T-cell (primary cell): ENCODE measurements at regions not wholly inside any gene's neighbourhood (a gene's known extent, or its start where the extent isn't known, plus 50 kb on each side); places are given as distances from the start of the nearest gene placed in this dataset.
"Not testable (repeated sequence)": the region's sequence is repeated elsewhere in the genome, so short reads cannot be mapped to it uniquely, and the experiment has no call there.

Experiments used
- ATAC-seq, 4 experiments: fragments of 200-7000 bp in 3 of 4; fragments of 150-1000 bp in 1 of 4; cut with Tn5 transposase; replicated peaks in 1 of 4; 1 replicate in 3 of 4; 2 replicates in 1 of 4; pipeline ENCODE4 v1.10.0; 2021; ENCODE audit warnings: moderate library complexity in 3 of 4, mild to moderate bottlenecking in 2 of 4, moderate number of reproducible peaks in 1 of 4
- CTCF ChIA-PET, 2 donors: fragments of 300-600 bp; sonication (Branson Sonifier 250); formaldehyde crosslinking; loops; one replicate each; lab custom pipeline; 2022; ENCODE audit warnings: antibody characterized with exemption in 2 of 2; lab: Charles Lee
- POLR2A ChIA-PET, 2 donors: fragments of 300-600 bp; sonication (Branson Sonifier 250); formaldehyde crosslinking; loops; one replicate each; lab custom pipeline; 2022; ENCODE audit warnings: antibody characterized with exemption in 2 of 2; lab: Charles Lee
- DNase-seq, 35 experiments: peaks; one replicate each; pipeline versions ENCODE4 v3.0.0 to v3.0.0-alpha.2; 2013 to 2023
- H3K27ac ChIP-seq: one replicate; pipeline ENCODE4 v1.5.1; 2013; ENCODE audit warnings: low read length
- H3K27me3 ChIP-seq, 2 experiments: replicated peaks in 1 of 2; 1 replicate in 1 of 2; 2 replicates in 1 of 2; pipeline versions ENCODE4 v1.6.1 to v1.7.0; 2013; ENCODE audit warnings: low read length in 1 of 2, mixed read lengths in 1 of 2; ENCODE audit not compliant: control insufficient read depth in 2 of 2, insufficient read depth in 2 of 2; ENCODE audit errors: extremely low read depth in 1 of 2
- H3K36me3 ChIP-seq, 2 donors: 1 replicate in 1 of 2; 2 replicates in 1 of 2; pipeline versions ENCODE4 v1.6.1 to v1.7.0; 2013; ENCODE audit warnings: low read length in 1 of 2; ENCODE audit not compliant: control insufficient read depth in 2 of 2, insufficient read depth in 1 of 2; ENCODE audit errors: extremely low read depth in 1 of 2
- H3K4me1 ChIP-seq, 2 experiments: 1 replicate in 1 of 2; 2 replicates in 1 of 2; pipeline versions ENCODE4 v1.6.1 to v1.7.0; 2013; ENCODE audit warnings: low read length in 2 of 2, mixed read lengths in 1 of 2; ENCODE audit not compliant: insufficient read depth in 2 of 2, control insufficient read depth in 1 of 2; ENCODE audit errors: extremely low read depth in 1 of 2
- H3K4me3 ChIP-seq, 2 donors: 1 replicate in 1 of 2; 2 replicates in 1 of 2; pipeline versions ENCODE4 v1.5.1 to v1.7.0; 2013; ENCODE audit warnings: mild to moderate bottlenecking in 2 of 2, low read length in 1 of 2, moderate library complexity in 1 of 2; ENCODE audit not compliant: control insufficient read depth in 1 of 2; ENCODE audit errors: extremely low read depth in 1 of 2
- H3K9me3 ChIP-seq: 2 replicates; pipeline ENCODE4 v1.7.0; 2013
- H3K27ac Mint-ChIP-seq, 2 donors: one replicate each; pipeline ENCODE4 v1.8.0; 2020 to 2021; ENCODE audit warnings: mild to moderate bottlenecking in 2 of 2, mixed read lengths in 2 of 2
- H3K27me3 Mint-ChIP-seq, 2 donors: one replicate each; pipeline ENCODE4 v1.8.0; 2021 to 2022; ENCODE audit warnings: mixed read lengths in 2 of 2
- H3K36me3 Mint-ChIP-seq: one replicate; pipeline ENCODE4 v1.8.0; 2021; ENCODE audit warnings: mixed read lengths
- H3K4me1 Mint-ChIP-seq, 3 donors: one replicate each; pipeline ENCODE4 v1.8.0; 2020 to 2022; ENCODE audit warnings: mixed read lengths in 3 of 3, mild to moderate bottlenecking in 1 of 3
- H3K4me3 Mint-ChIP-seq, 3 donors: one replicate each; pipeline ENCODE4 v1.8.0; 2020 to 2022; ENCODE audit warnings: mild to moderate bottlenecking in 3 of 3, mixed read lengths in 3 of 3, moderate library complexity in 3 of 3
- H3K9me3 Mint-ChIP-seq, 3 donors: one replicate each; pipeline ENCODE4 v1.8.0; 2020 to 2022; ENCODE audit warnings: mixed read lengths in 3 of 3
- WGBS: methylation state at CpG from one replicate; pipeline ENCODE4 v1.1.5; 2013; ENCODE audit warnings: missing lambda C conversion rate; ENCODE audit not compliant: insufficient coverage; 5-methylcytosine and 5-hydroxymethylcytosine counted together

- H3K9me3 ChIP-seq, result no peaks in the 10 kb centered on the region
- no peaks in the 10 kb centered on the region for H3K4me1 ChIP-seq
- H3K9me3 Mint-ChIP-seq, result peaks cover 5 to 11% (median 7%) of the 10 kb centered on the region in 3 donors
- H3K27me3 Mint-ChIP-seq, result peaks cover 4 to 6% of the 10 kb centered on the region in 2 donors
- H3K36me3 ChIP-seq, result no peaks in the 10 kb centered on the region
- ChIA-PET POLR2A (no interaction called here), CTCF (no interaction called here)
- WGBS, result 93% methylated on average over 28 of the region's 30 CpGs
- no peak overlapping the region for H3K4me3 ChIP-seq
- no peak overlapping the region for H3K27ac Mint-ChIP-seq
- H3K27ac ChIP-seq, result no peak overlapping the region
- H3K36me3 Mint-ChIP-seq, result no peaks in the 10 kb centered on the region
- peaks cover 0 to 6% of the 10 kb centered on the region in 2 experiments for H3K27me3 ChIP-seq
- peaks cover 0 to 2% (median 0%) of the 10 kb centered on the region in 3 donors for H3K4me1 Mint-ChIP-seq
- H3K4me3 Mint-ChIP-seq, result no peak overlapping the region
- DNase-seq (no peak), ATAC-seq (no peak)
These were observed 133.2 kb downstream of the IGLL1 start for GRCh38 chr22:23446796-23447350.

GRCh38 chr22:23446194-23446593 is 133.9 kb downstream of the IGLL1 start:
- H3K4me1 ChIP-seq, H3K27ac ChIP-seq, H3K27ac Mint-ChIP-seq, POLR2A ChIA-PET, H3K27me3 ChIP-seq, DNase-seq, H3K9me3 ChIP-seq, H3K36me3 ChIP-seq, H3K4me1 Mint-ChIP-seq, H3K4me3 Mint-ChIP-seq, ATAC-seq, H3K4me3 ChIP-seq, H3K27me3 Mint-ChIP-seq, CTCF ChIA-PET, H3K36me3 Mint-ChIP-seq: not testable (repeated sequence)
- peaks cover 5 to 11% (median 7%) of the 10 kb centered on the region in 3 donors for H3K9me3 Mint-ChIP-seq

GRCh38 chr22:23443905-23444304 is 136.2 kb downstream of the IGLL1 start:
- ATAC-seq, H3K27me3 ChIP-seq, H3K4me1 ChIP-seq, H3K4me3 Mint-ChIP-seq, H3K9me3 ChIP-seq, CTCF ChIA-PET, H3K27me3 Mint-ChIP-seq, DNase-seq, H3K4me1 Mint-ChIP-seq, POLR2A ChIA-PET, H3K27ac Mint-ChIP-seq, H3K36me3 ChIP-seq, H3K4me3 ChIP-seq, H3K27ac ChIP-seq, H3K36me3 Mint-ChIP-seq: not testable (repeated sequence)
- H3K9me3 Mint-ChIP-seq, result peaks cover 5 to 11% (median 7%) of the 10 kb centered on the region in 3 donors
- WGBS, result no CpG with 5 or more reads among the region's 2 CpGs

- H3K27me3 ChIP-seq, result peaks cover 0 to 12% of the 10 kb centered on the region in 2 experiments
- WGBS, result no CpG with 5 or more reads among the region's 3 CpGs
- POLR2A ChIA-PET, DNase-seq, H3K36me3 Mint-ChIP-seq, H3K9me3 Mint-ChIP-seq, H3K4me1 ChIP-seq, H3K27ac ChIP-seq, H3K4me3 ChIP-seq, H3K4me3 Mint-ChIP-seq, H3K9me3 ChIP-seq, H3K4me1 Mint-ChIP-seq, ATAC-seq, H3K27ac Mint-ChIP-seq, H3K36me3 ChIP-seq, CTCF ChIA-PET: not testable (repeated sequence)
- peaks cover 4 to 17% of the 10 kb centered on the region in 2 donors for H3K27me3 Mint-ChIP-seq
These were observed 140.5 kb downstream of the IGLL1 start for GRCh38 chr22:23439581-23439980.

- Mint-ChIP-seq H3K9me3 (no peaks in the 10 kb centered on the region), H3K4me1 (peaks cover 3 to 5% (median 3%) of the 10 kb centered on the region in 3 donors), H3K27me3 (peaks cover 4 to 17% of the 10 kb centered on the region in 2 donors), H3K27ac (no peak overlapping the region), H3K36me3 (no peaks in the 10 kb centered on the region), H3K4me3 (no peak overlapping the region)
- Histone ChIP-seq H3K27me3 (peaks cover 0 to 12% of the 10 kb centered on the region in 2 experiments), H3K27ac (no peak overlapping the region), H3K36me3 (no peaks in the 10 kb centered on the region), H3K9me3 (no peaks in the 10 kb centered on the region), H3K4me3 (no peak overlapping the region), H3K4me1 (peaks cover 0 to 3% of the 10 kb centered on the region in 2 experiments)
- WGBS, result 84% methylated on average over 8 of the region's 13 CpGs
- POLR2A ChIA-PET, result no interaction called here
- ATAC-seq, result no peak
- DNase-seq, result no peak
- CTCF ChIA-PET, result no interaction called here
These were observed 141.9 kb downstream of the IGLL1 start for GRCh38 chr22:23438216-23438615.

GRCh38 chr22:23437779-23438178 is 142.3 kb downstream of the IGLL1 start:
- Mint-ChIP-seq H3K27me3 (peaks cover 4 to 17% of the 10 kb centered on the region in 2 donors), H3K4me1 (peaks cover 7 to 8% (median 7%) of the 10 kb centered on the region in 3 donors), H3K36me3 (no peaks in the 10 kb centered on the region), H3K9me3 (no peaks in the 10 kb centered on the region), H3K27ac (no peak overlapping the region), H3K4me3 (no peak overlapping the region)
- ChIA-PET POLR2A (no interaction called here), CTCF (no interaction called here)
- Histone ChIP-seq H3K27me3 (peaks cover 0 to 13% of the 10 kb centered on the region in 2 experiments), H3K4me1 (peaks cover 0 to 8% of the 10 kb centered on the region in 2 experiments), H3K9me3 (no peaks in the 10 kb centered on the region), H3K27ac (no peak overlapping the region), H3K36me3 (no peaks in the 10 kb centered on the region), H3K4me3 (no peak overlapping the region)
- ATAC-seq (no peak), DNase-seq (no peak)
- WGBS, result 63% methylated on average over 11 of the region's 16 CpGs

- 100% methylated on average over 1 of the region's 7 CpGs for WGBS
- CTCF ChIA-PET, result not testable (repeated sequence)
These were observed 143.0 kb downstream of the IGLL1 start for GRCh38 chr22:23437107-23437395.

More at GRCh38 chr22:23437107-23437395, 143.0 kb downstream of the IGLL1 start:
- H3K4me3 Mint-ChIP-seq, H3K27ac Mint-ChIP-seq, H3K9me3 ChIP-seq, H3K36me3 ChIP-seq, ATAC-seq, H3K27ac ChIP-seq, H3K4me1 Mint-ChIP-seq, H3K36me3 Mint-ChIP-seq, H3K4me3 ChIP-seq, DNase-seq, H3K9me3 Mint-ChIP-seq, POLR2A ChIA-PET: not testable (repeated sequence)
- Histone ChIP-seq H3K27me3 (peaks cover 0 to 18% of the 10 kb centered on the region in 2 experiments), H3K4me1 (peaks cover 0 to 10% of the 10 kb centered on the region in 2 experiments)
- peaks cover 0 to 18% of the 10 kb centered on the region in 2 donors for H3K27me3 Mint-ChIP-seq
